Spleen (tissue), 11 donors: ENCODE measurements at regions not wholly inside any gene's neighbourhood (a gene's known extent, or its start where the extent isn't known, plus 50 kb on each side); places are given as distances from the start of the nearest gene placed in this dataset.

Experiments used
- DNase-seq: peaks from one replicate; pipeline ENCODE4 v3.0.0-alpha.2; 2020
- H3K27ac ChIP-seq, 8 donors: fragments of 200-600 bp; sonication (generic) in 7 of 8; 1 replicate in 4 of 8; 2 replicates in 4 of 8; pipeline versions ENCODE4 v1.5.0 to v1.8.0; 2016 to 2021; ENCODE audit warnings: inconsistent platforms in 4 of 8, mild to moderate bottlenecking in 4 of 8, moderate library complexity in 1 of 8
- H3K27me3 ChIP-seq, 7 donors: fragments of 200-600 bp; sonication (generic) in 6 of 7; replicated peaks in 1 of 7; 1 replicate in 4 of 7; 2 replicates in 3 of 7; pipeline versions ENCODE4 v1.5.0 to v1.8.0; 2016 to 2021; ENCODE audit warnings: inconsistent platforms in 3 of 7, mild to moderate bottlenecking in 1 of 7
- H3K36me3 ChIP-seq, 6 donors: fragments of 200-600 bp; sonication (generic) in 5 of 6; 1 replicate in 4 of 6; 2 replicates in 2 of 6; pipeline versions ENCODE4 v1.5.0 to v1.8.0; 2016 to 2021; ENCODE audit warnings: inconsistent platforms in 2 of 6
- H3K4me1 ChIP-seq, 6 donors: fragments of 200-600 bp; sonication (generic) in 5 of 6; 1 replicate in 3 of 6; 2 replicates in 3 of 6; pipeline versions ENCODE4 v1.5.0 to v1.8.0; 2016 to 2021; ENCODE audit warnings: inconsistent platforms in 3 of 6
- H3K4me3 ChIP-seq, 8 donors: fragments of 200-600 bp; sonication (generic) in 7 of 8; 1 replicate in 4 of 8; 2 replicates in 4 of 8; pipeline versions ENCODE4 v1.5.0 to v1.8.0; 2016 to 2021; ENCODE audit warnings: inconsistent platforms in 4 of 8, mild to moderate bottlenecking in 4 of 8, moderate library complexity in 2 of 8
- H3K9me3 ChIP-seq, 8 donors: fragments of 200-600 bp; sonication (generic) in 7 of 8; 1 replicate in 4 of 8; 2 replicates in 4 of 8; pipeline versions ENCODE4 v1.5.0 to v1.8.0; 2016 to 2021; ENCODE audit warnings: inconsistent platforms in 4 of 8
- POLR2A ChIP-seq, 3 donors: fragments of 450-650 bp; IDR thresholded peaks; one replicate each; pipeline ENCODE4 v1.5.1; 2017; ENCODE audit warnings: antibody characterized with exemption in 3 of 3, mild to moderate bottlenecking in 1 of 3
- POLR2AphosphoS5 ChIP-seq, 3 donors: sonication (generic); formaldehyde crosslinking; IDR thresholded peaks; one replicate each; pipeline ENCODE4 v1.5.1; 2017; ENCODE audit warnings: antibody characterized with exemption in 3 of 3
- WGBS, 5 donors: extraction: QIAGEN DNeasy Blood & Tissue Kit in 3 of 5; methylation state at CpG; one replicate each; pipeline versions ENCODE4 v1.1.5 to v1.1.7; 2013 to 2018; 5-methylcytosine and 5-hydroxymethylcytosine counted together
- intact Hi-C: fragments of 100-400 bp; cut with DNase I; formaldehyde crosslinking; loops from one replicate; pipeline ENCODE4 v1.15.0; 2023; ENCODE audit warnings: low total_unique reads
- TF ChIP-seq, protein P1 (sequence below), 11 experiments: fragments of 200-600 bp in 7 of 11; fragments of 450-650 bp in 4 of 11; sonication (generic) in 4 of 11; IDR thresholded peaks in 8 of 11; conservative IDR thresholded peaks in 3 of 11; 1 replicate in 7 of 11; 2 replicates in 4 of 11; pipeline versions ENCODE4 v1.4.0 to v1.8.0; 2016 to 2021; ENCODE audit warnings: antibody characterized with exemption in 11 of 11, inconsistent platforms in 4 of 11, mild to moderate bottlenecking in 1 of 11
- donor health status: healthy with polysubstance abuse.
- donor health status: DM: no; HTN: no; CAD: no; lungs with moderate emphysema.
- donor health status: DM: no; HTN: no; CAD: no.
- donor health status: Bipolar disorder and iron deficiency.
- donor health status: healthy.
- donor health status: DM: no; HTN: no; CAD: no.
- donor health status: DM: yes; HTN: yes; CAD: no.

DNA sequence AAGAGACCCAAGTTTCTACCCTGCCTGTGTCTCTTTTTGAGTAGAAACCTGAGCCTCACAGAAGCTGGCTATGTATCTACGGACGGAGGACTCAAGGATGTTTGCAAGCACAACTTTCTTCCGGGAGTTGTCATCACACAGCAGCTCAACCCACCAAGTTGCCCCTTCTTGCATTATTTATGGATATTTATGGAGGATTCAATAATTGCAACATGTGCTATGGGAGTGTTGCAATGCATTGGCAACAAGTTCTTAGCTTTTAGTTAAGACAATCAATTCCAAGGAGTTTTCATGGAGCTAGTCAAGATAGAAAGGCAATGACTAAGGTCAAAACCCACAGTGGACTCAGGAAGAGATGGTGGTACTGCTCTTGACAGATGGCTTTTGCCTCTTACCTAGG, 336.9 kb downstream of the ENC1 start:
- 92 to 97% (median 96%) methylated on average over 3 of the region's 3 CpGs for WGBS, 5 donors
- TF ChIP-seq POLR2AphosphoS5 (IDR thresholded peaks at IDR 0.05) (no peak), POLR2A (IDR thresholded peaks at IDR 0.05) (no peak)
- TF ChIP-seq, protein P1, sequence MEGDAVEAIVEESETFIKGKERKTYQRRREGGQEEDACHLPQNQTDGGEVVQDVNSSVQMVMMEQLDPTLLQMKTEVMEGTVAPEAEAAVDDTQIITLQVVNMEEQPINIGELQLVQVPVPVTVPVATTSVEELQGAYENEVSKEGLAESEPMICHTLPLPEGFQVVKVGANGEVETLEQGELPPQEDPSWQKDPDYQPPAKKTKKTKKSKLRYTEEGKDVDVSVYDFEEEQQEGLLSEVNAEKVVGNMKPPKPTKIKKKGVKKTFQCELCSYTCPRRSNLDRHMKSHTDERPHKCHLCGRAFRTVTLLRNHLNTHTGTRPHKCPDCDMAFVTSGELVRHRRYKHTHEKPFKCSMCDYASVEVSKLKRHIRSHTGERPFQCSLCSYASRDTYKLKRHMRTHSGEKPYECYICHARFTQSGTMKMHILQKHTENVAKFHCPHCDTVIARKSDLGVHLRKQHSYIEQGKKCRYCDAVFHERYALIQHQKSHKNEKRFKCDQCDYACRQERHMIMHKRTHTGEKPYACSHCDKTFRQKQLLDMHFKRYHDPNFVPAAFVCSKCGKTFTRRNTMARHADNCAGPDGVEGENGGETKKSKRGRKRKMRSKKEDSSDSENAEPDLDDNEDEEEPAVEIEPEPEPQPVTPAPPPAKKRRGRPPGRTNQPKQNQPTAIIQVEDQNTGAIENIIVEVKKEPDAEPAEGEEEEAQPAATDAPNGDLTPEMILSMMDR (IDR thresholded peaks at IDR 0.05 in 8 of 11, conservative IDR thresholded peaks at IDR 0.05 in 3 of 11), result no peak

DNA sequence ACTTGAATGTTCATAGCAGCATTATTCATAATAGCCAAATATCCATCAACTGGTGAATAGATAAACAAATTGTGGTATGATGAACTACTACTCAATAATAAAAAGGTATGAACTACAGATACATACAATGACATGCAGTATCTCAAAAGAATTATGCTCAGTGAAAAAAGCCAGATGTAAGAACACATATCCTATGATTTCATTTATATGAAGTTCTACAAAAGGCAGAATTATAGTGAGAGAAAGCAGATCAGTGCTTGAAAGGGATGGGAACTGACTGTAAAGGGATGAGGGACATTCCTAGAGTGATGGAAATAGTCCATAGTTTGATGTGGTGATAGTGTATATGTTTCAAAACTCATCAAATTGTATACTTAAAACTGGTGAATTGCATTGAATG, 339.0 kb downstream of the ENC1 start:
- Histone ChIP-seq H3K4me1 (peaks cover 0 to 4% (median 0%) of the 10 kb centered on the region in 6 donors), H3K9me3 (no peaks in the 10 kb centered on the region), H3K4me3 (no peak overlapping the region), H3K27me3 (peaks cover 0 to 7% (median 0%) of the 10 kb centered on the region in 7 donors), H3K36me3 (no peaks in the 10 kb centered on the region), H3K27ac (no peak overlapping the region)
- intact Hi-C loops, result no loop called here
- TF ChIP-seq POLR2AphosphoS5 (IDR thresholded peaks at IDR 0.05), result no peak
- TF ChIP-seq, protein P1 (IDR thresholded peaks at IDR 0.05 in 8 of 11, conservative IDR thresholded peaks at IDR 0.05 in 3 of 11), result no peak
- TF ChIP-seq POLR2A (IDR thresholded peaks at IDR 0.05), result no peak
- no peak for DNase-seq

More for the DNA sequence above, 336.9 kb downstream of the ENC1 start:
- Histone ChIP-seq H3K36me3 (no peaks in the 10 kb centered on the region), H3K27me3 (peaks cover 0 to 7% (median 0%) of the 10 kb centered on the region in 7 donors), H3K4me1 (no peaks in the 10 kb centered on the region), H3K27ac (no peak overlapping the region), H3K9me3 (no peaks in the 10 kb centered on the region), H3K4me3 (no peak overlapping the region)
- no peak for DNase-seq
- intact Hi-C loops, result no loop called here

DNA sequence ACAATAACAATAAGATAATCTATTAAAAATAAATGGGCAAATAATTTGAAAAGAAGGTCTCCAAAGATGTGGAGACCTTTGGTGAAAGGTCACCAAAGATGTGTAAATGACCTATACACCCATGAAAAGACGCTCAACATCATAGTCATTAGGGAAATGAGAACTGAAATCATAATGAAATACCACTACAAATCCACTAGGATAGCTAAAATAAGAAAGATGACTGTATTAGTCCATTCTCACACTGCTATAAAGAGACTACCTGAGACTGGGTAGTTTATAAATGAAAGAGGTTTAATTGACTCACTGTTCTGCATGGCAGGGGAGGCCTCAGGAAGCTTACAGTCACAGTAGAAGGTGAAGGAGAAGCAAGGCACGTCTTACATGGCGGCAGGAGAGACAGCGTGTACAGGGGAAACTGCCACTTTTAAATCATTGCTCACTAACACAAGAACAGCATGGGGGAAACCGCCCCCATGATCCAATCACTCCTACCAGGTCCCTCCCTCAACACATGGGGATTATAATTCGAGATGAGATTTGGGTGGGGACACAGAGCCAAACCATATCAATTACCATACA, 339.6 kb downstream of the ENC1 start:
- 81 to 96% (median 90%) methylated on average over 6 of the region's 6 CpGs for WGBS, 5 donors
- H3K4me1 ChIP-seq, result peaks cover 0 to 6% (median 0%) of the 10 kb centered on the region in 6 donors

DNA sequence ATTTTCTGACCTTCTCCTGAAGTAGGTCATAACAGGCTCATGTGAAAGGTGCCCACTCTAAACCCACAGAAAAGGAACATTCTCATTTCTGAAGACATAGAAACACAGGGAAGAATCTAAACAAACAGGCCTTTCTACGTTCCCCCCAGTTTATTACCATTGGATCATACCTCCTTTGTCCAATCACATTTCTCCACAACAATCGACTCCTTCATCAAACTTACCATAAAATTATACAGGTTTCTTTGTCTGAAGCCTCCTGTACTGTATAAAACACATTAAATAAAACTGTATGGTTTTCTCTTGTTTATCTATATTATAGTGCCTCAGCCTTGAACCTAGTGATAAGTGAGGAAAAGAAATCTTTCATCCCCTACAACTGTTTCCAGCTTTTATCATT, 340.7 kb downstream of the ENC1 start:
- Histone ChIP-seq H3K4me3 (no peak overlapping the region), H3K9me3 (no peaks in the 10 kb centered on the region), H3K4me1 (peaks cover 0 to 6% (median 0%) of the 10 kb centered on the region in 6 donors), H3K27me3 (peaks cover 0 to 7% (median 0%) of the 10 kb centered on the region in 7 donors), H3K36me3 (no peaks in the 10 kb centered on the region), H3K27ac (no peak overlapping the region)
- DNase-seq, result no peak
- 80 to 92% (median 88%) methylated on average over 2 of the region's 2 CpGs for WGBS, 5 donors
- TF ChIP-seq POLR2AphosphoS5 (IDR thresholded peaks at IDR 0.05) (no peak), POLR2A (IDR thresholded peaks at IDR 0.05) (no peak)
- TF ChIP-seq, protein P1 (IDR thresholded peaks at IDR 0.05 in 8 of 11, conservative IDR thresholded peaks at IDR 0.05 in 3 of 11), result no peak
- intact Hi-C loops, result no loop called here

More for the DNA sequence above, 339.6 kb downstream of the ENC1 start:
- Histone ChIP-seq H3K36me3 (no peaks in the 10 kb centered on the region), H3K27me3 (peaks cover 0 to 7% (median 0%) of the 10 kb centered on the region in 7 donors), H3K4me3 (no peak overlapping the region), H3K27ac (no peak overlapping the region), H3K9me3 (no peaks in the 10 kb centered on the region)
- intact Hi-C loops, result no loop called here
- DNase-seq, result no peak
- TF ChIP-seq POLR2A (IDR thresholded peaks at IDR 0.05) (no peak), POLR2AphosphoS5 (IDR thresholded peaks at IDR 0.05) (no peak)
- TF ChIP-seq, protein P1 (IDR thresholded peaks at IDR 0.05 in 8 of 11, conservative IDR thresholded peaks at IDR 0.05 in 3 of 11), result no peak
